B cell (primary cell): ENCODE measurements at regions not wholly inside any gene's neighbourhood (a gene's known extent, or its start where the extent isn't known, plus 50 kb on each side); places are given as distances from the start of the nearest gene placed in this dataset.

Source experiments
- ATAC-seq: fragments of 200-7000 bp; cut with Tn5 transposase; one replicate; pipeline ENCODE4 v1.10.0; 2021; ENCODE audit warnings: low read depth, mild to moderate bottlenecking, moderate number of reproducible peaks, moderate library complexity
- CTCF ChIA-PET: fragments of 350-600 bp; sonication (Branson Sonifier 250); formaldehyde crosslinking; loops from one replicate; lab custom pipeline; 2021; ENCODE audit warnings: antibody characterized with exemption, inconsistent platforms; lab: Charles Lee
- POLR2A ChIA-PET: fragments of 350-600 bp; sonication (Branson Sonifier 250); formaldehyde crosslinking; loops from one replicate; lab custom pipeline; 2021; ENCODE audit warnings: antibody characterized with exemption; lab: Charles Lee
- DNase-seq: peaks from one replicate; pipeline ENCODE4 v3.0.0; 2013
- H2AFZ ChIP-seq: 2 replicates; pipeline ENCODE4 v1.6.1; 2012; ENCODE audit warnings: mild to moderate bottlenecking, low read depth, low read length; ENCODE audit not compliant: insufficient read depth, poor library complexity, severe bottlenecking
- H3K27ac ChIP-seq, 2 donors: 1 replicate in 1 of 2; 2 replicates in 1 of 2; pipeline ENCODE4 v1.5.1; 2012 to 2013; ENCODE audit warnings: low read length in 2 of 2, mild to moderate bottlenecking in 2 of 2, moderate library complexity in 1 of 2
- H3K27me3 ChIP-seq, 4 experiments: fragments of 200-600 bp in 1 of 4; sonication (generic) in 1 of 4; replicated peaks in 1 of 4; 1 replicate in 2 of 4; 2 replicates in 2 of 4; pipeline versions ENCODE4 v1.6.1 to v1.7.0; 2013 to 2016; ENCODE audit warnings: low read length in 3 of 4, mild to moderate bottlenecking in 2 of 4, mixed read lengths in 1 of 4, moderate library complexity in 1 of 4; ENCODE audit not compliant: insufficient read depth in 4 of 4, control insufficient read depth in 3 of 4; ENCODE audit errors: control extremely low read depth in 1 of 4
- H3K36me3 ChIP-seq, 2 experiments: replicated peaks in 1 of 2; 1 replicate in 1 of 2; 2 replicates in 1 of 2; pipeline versions ENCODE4 v1.6.1 to v1.7.1; 2013; ENCODE audit warnings: low read length in 1 of 2; ENCODE audit not compliant: insufficient read depth in 2 of 2, control insufficient read depth in 1 of 2; ENCODE audit errors: control extremely low read depth in 1 of 2, extremely low read depth in 1 of 2
- H3K4me1 ChIP-seq, 2 donors: fragments of 200-600 bp in 1 of 2; sonication (generic) in 1 of 2; 1 replicate in 1 of 2; 2 replicates in 1 of 2; pipeline versions ENCODE4 v1.5.1 to v1.6.1; 2013 to 2017; ENCODE audit warnings: low read length in 2 of 2; ENCODE audit not compliant: control insufficient read depth in 2 of 2, insufficient read depth in 2 of 2
- H3K4me2 ChIP-seq: replicated peaks from 2 replicates; pipeline ENCODE3; 2012; ENCODE audit warnings: mild to moderate bottlenecking, low read depth, low read length; ENCODE audit not compliant: poor library complexity, severe bottlenecking
- H3K4me3 ChIP-seq, 5 experiments: fragments of 200-600 bp in 1 of 5; sonication (generic) in 1 of 5; 1 replicate in 3 of 5; 2 replicates in 2 of 5; pipeline versions ENCODE4 v1.5.1 to v1.7.0; 2011 to 2016; ENCODE audit warnings: low read length in 4 of 5, mild to moderate bottlenecking in 4 of 5, low read depth in 2 of 5, control low read depth in 1 of 5, moderate library complexity in 1 of 5; ENCODE audit not compliant: insufficient read depth in 1 of 5; ENCODE audit errors: control extremely low read depth in 1 of 5, extremely low read depth in 1 of 5
- H3K79me2 ChIP-seq: fragments of 200-600 bp; sonication (generic); one replicate; pipeline ENCODE4 v1.6.0; 2016; ENCODE audit warnings: low read length; ENCODE audit not compliant: control insufficient read depth, insufficient read depth
- H3K9ac ChIP-seq: fragments of 200-600 bp; sonication (generic); 2 replicates; pipeline ENCODE4 v1.6.1; 2017; ENCODE audit warnings: mild to moderate bottlenecking, low read length, moderate library complexity
- H3K9me3 ChIP-seq, 3 donors: one replicate each; pipeline versions ENCODE4 v1.6.1 to v1.7.1; 2013; ENCODE audit warnings: low read length in 2 of 3; ENCODE audit not compliant: control insufficient read depth in 2 of 3, insufficient read depth in 1 of 3; ENCODE audit errors: control extremely low read depth in 1 of 3
- H4K20me1 ChIP-seq: 2 replicates; pipeline ENCODE4 v1.6.0; 2012; ENCODE audit warnings: mild to moderate bottlenecking, low read length; ENCODE audit not compliant: insufficient read depth, control insufficient read depth, poor library complexity, severe bottlenecking
- H3K27ac Mint-ChIP-seq: one replicate; pipeline ENCODE4 v1.8.0; 2021; ENCODE audit warnings: mixed read lengths
- H3K27me3 Mint-ChIP-seq: one replicate; pipeline ENCODE4 v1.8.0; 2021; ENCODE audit warnings: mixed read lengths
- H3K4me1 Mint-ChIP-seq: one replicate; pipeline ENCODE4 v1.8.0; 2021; ENCODE audit warnings: mixed read lengths
- H3K4me3 Mint-ChIP-seq: one replicate; pipeline ENCODE4 v1.8.0; 2021; ENCODE audit warnings: mixed read lengths
- H3K9me3 Mint-ChIP-seq: one replicate; pipeline ENCODE4 v1.8.0; 2022; ENCODE audit warnings: mixed read lengths; ENCODE audit not compliant: insufficient read depth
- EZH2 ChIP-seq: IDR thresholded peaks from 2 replicates; pipeline ENCODE4 v1.6.1; 2012; ENCODE audit warnings: borderline replicate concordance, low read depth, mild to moderate bottlenecking, moderate library complexity, low read length; ENCODE audit not compliant: insufficient read depth, poor library complexity, severe bottlenecking
- WGBS: methylation state at CpG from one replicate; pipeline ENCODE4 v1.1.5; 2013; ENCODE audit warnings: missing lambda C conversion rate; ENCODE audit not compliant: insufficient coverage; 5-methylcytosine and 5-hydroxymethylcytosine counted together
- intact Hi-C: fragments of 100-400 bp; cut with micrococcal nuclease; formaldehyde crosslinking; loops from one replicate; pipeline ENCODE4 v1.10.0; 2022
- TF ChIP-seq, protein P1 (sequence below): fragments of 200-600 bp; IDR thresholded peaks from one replicate; pipeline ENCODE4 v1.8.0; 2022; ENCODE audit warnings: antibody characterized with exemption, mild to moderate bottlenecking

DNA sequence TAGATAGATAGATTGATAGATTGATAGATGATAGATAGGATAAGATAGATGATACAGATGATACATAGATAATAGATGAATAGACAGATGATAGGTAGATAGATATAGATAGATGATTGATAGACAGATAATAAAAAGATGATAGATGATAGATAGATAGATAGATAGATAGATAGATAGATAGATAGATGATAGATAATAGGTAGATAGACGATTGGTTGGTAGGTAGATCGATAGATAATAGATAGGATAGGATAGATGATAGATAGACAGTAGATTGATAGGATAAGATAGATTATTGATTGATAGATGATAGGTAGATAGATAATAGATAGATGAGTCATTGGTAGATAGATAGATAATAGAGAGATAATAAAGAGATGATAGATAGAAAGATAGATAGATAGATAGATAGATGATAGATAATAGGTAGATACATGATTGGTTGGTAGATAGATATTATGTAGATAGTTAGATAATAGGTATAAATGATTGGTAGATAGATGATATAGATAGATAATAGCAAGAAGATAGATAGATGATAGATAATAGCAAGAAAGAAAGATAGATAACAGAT is 109.4 kb upstream of the C16orf82 start:
- Histone ChIP-seq H3K27ac (no peak overlapping the region), H3K79me2 (no peaks in the 10 kb centered on the region), H2AFZ (no peak overlapping the region), H3K36me3 (no peaks in the 10 kb centered on the region), H4K20me1 (no peaks in the 10 kb centered on the region), H3K9ac (no peak overlapping the region), H3K27me3 (peaks cover 0 to 4% (median 0%) of the 10 kb centered on the region in 4 experiments), H3K4me3 (no peak overlapping the region), H3K9me3 (peaks cover 0 to 15% (median 11%) of the 10 kb centered on the region in 3 donors), H3K4me2 (no peak overlapping the region), H3K4me1 (no peaks in the 10 kb centered on the region)
- POLR2A ChIA-PET: no interaction called here
- Mint-ChIP-seq H3K27ac (no peak overlapping the region), H3K9me3 (no peaks in the 10 kb centered on the region), H3K4me1 (no peaks in the 10 kb centered on the region), H3K4me3 (no peak overlapping the region), H3K27me3 (peaks cover 3% of the 10 kb centered on the region)
- CTCF ChIA-PET: no interaction called here
- TF ChIP-seq, protein P1, sequence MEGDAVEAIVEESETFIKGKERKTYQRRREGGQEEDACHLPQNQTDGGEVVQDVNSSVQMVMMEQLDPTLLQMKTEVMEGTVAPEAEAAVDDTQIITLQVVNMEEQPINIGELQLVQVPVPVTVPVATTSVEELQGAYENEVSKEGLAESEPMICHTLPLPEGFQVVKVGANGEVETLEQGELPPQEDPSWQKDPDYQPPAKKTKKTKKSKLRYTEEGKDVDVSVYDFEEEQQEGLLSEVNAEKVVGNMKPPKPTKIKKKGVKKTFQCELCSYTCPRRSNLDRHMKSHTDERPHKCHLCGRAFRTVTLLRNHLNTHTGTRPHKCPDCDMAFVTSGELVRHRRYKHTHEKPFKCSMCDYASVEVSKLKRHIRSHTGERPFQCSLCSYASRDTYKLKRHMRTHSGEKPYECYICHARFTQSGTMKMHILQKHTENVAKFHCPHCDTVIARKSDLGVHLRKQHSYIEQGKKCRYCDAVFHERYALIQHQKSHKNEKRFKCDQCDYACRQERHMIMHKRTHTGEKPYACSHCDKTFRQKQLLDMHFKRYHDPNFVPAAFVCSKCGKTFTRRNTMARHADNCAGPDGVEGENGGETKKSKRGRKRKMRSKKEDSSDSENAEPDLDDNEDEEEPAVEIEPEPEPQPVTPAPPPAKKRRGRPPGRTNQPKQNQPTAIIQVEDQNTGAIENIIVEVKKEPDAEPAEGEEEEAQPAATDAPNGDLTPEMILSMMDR: peak; percentile 13
- no peak for TF ChIP-seq EZH2
- 100% methylated on average over 1 of the region's 2 CpGs for WGBS
- intact Hi-C loops: no loop called here
- ATAC-seq (no peak), DNase-seq (no peak)

DNA sequence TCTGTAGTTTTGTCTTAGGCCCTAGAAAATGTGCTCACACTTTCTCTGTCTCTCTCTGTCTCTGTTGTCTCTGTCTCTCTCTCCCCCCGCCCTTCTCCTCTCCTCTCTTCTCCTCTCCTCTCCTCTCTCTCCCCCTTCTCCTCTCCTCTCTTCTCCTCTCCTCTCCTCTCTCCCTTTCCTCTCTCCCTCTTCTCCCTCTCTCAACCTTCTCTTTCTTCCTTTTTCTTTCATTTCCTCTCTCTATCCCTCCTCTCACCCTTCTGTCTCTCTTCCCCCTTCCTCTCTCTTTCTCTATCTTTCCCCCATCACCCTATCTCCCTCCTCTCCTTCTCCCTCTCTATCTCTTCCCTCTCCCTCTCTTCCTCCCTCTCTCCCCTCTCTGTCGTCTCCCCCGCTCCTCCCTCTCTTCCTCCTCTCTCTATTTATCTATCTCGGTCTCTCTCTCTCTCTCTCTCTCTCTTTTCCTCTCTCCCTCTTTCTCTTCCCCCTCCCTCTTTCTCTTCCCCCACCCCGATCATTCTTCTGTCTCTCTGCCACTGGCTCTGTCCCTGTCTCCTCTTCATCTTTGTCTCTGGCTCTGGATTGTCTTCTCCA is 107.2 kb upstream of the C16orf82 start:
- no peaks in the 10 kb centered on the region for H3K79me2 ChIP-seq
- POLR2A ChIA-PET: no interaction called here
- ATAC-seq: no peak
- intact Hi-C loops: no loop called here
- H3K4me2 ChIP-seq: no peak overlapping the region
- Mint-ChIP-seq H3K4me1 (no peaks in the 10 kb centered on the region), H3K27me3 (no peaks in the 10 kb centered on the region), H3K27ac (no peak overlapping the region), H3K9me3 (no peaks in the 10 kb centered on the region), H3K4me3 (no peak overlapping the region)
- H2AFZ ChIP-seq: no peak overlapping the region
- TF ChIP-seq EZH2: no peak
- TF ChIP-seq, protein P1: no peak
- H3K9ac ChIP-seq: no peak overlapping the region
- DNase-seq: no peak
- peaks cover 0 to 23% (median 11%) of the 10 kb centered on the region in 3 donors for H3K9me3 ChIP-seq
- 82% methylated on average over 5 of the region's 5 CpGs for WGBS
- no peak overlapping the region for H3K4me3 ChIP-seq
- H3K27me3 ChIP-seq: peaks cover 0 to 2% (median 0%) of the 10 kb centered on the region in 4 experiments
- H4K20me1 ChIP-seq: no peaks in the 10 kb centered on the region
- H3K4me1 ChIP-seq: no peaks in the 10 kb centered on the region
- no peak overlapping the region for H3K27ac ChIP-seq
- no peaks in the 10 kb centered on the region for H3K36me3 ChIP-seq
- CTCF ChIA-PET: no interaction called here
